DND-41 (cell line): ENCODE measurements at regions not wholly inside any gene's neighbourhood (a gene's known extent, or its start where the extent isn't known, plus 50 kb on each side); places are given as distances from the start of the nearest gene placed in this dataset.

Source experiments
- CTCF ChIP-seq: IDR thresholded peaks from 2 replicates; pipeline ENCODE4 v1.5.1; 2012; ENCODE audit warnings: borderline replicate concordance, low read length, moderate library complexity, mild to moderate bottlenecking; ENCODE audit not compliant: poor library complexity, severe bottlenecking; ENCODE audit errors: extremely low read depth
- EZH2 ChIP-seq: IDR thresholded peaks from 3 replicates; pipeline ENCODE4 v1.6.1; 2012; ENCODE audit warnings: borderline replicate concordance, low read depth, mild to moderate bottlenecking, moderate library complexity, low read length, inconsistent platforms; ENCODE audit not compliant: severe bottlenecking

GRCh38 chr22:27193215-27193614 is 535.8 kb downstream of the MIAT start:
- TF ChIP-seq CTCF (no peak), EZH2 (no peak)
